ENCODE measurements at regions not wholly inside any gene's neighbourhood (a gene's known extent, or its start where the extent isn't known, plus 50 kb on each side); places are given as distances from the start of the nearest gene placed in this dataset.

DNA sequence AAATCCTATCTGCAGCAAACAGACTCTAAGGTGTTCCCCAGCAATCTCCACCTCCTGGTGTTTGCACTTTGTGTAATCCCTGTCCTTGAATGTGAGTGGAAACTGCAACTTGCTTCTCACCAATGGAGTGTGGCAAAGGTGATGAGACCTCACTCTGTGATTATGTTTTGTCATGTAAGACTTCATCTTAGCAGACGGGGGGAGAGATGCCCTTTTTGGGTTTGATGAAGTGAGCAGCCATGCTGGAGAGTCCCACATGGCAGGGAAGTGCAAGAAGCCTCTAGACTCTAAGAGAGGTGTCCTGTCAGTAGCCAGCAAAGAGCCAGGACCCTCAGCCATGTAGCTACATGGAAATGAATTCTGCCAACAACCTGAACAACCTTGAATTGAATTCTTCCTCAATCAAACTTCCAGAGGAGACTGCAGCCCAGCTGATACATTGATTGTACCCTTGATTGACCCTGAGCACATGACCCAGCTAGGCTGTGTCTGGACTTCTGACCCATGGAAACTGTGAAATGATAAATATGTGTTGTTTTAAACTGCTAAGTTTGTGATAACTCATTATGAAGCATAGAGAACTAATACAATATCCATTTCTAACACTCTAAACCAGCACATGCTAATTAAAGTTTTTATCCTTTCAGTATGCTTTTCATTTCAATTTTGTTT is 71.4 kb upstream of the RASGRF1 start:
- TF ChIP-seq ZNF8 (CRISPR knock-in tag; IDR thresholded peaks at IDR 0.05) (no peak), ARNTL (CRISPR knock-in tag; IDR thresholded peaks at IDR 0.05; ENCODE audit: borderline replicate concordance, low read depth) (no peak), GLIS3 (CRISPR knock-in tag; IDR thresholded peaks at IDR 0.05) (no peak), CSDC2 (CRISPR knock-in tag; IDR thresholded peaks at IDR 0.05) (no peak), ZC3H10 (CRISPR knock-in tag; IDR thresholded peaks at IDR 0.05) (no peak), TCF4 (CRISPR knock-in tag; IDR thresholded peaks at IDR 0.05; ENCODE audit: borderline replicate concordance) (no peak), PPARA (CRISPR knock-in tag; IDR thresholded peaks at IDR 0.05; ENCODE audit: borderline replicate concordance) (no peak), BACH2 (CRISPR knock-in tag; IDR thresholded peaks at IDR 0.05; ENCODE audit: borderline replicate concordance) (no peak)
- ATAC-seq: no peak

- TF ChIP-seq RARB (CRISPR knock-in tag; IDR thresholded peaks at IDR 0.05) (no peak), ESRRG (CRISPR knock-in tag; IDR thresholded peaks at IDR 0.05) (no peak), ZNF565 (CRISPR knock-in tag; conservative IDR thresholded peaks at IDR 0.05; ENCODE audit: low read depth) (no peak), TCF4 (CRISPR knock-in tag; IDR thresholded peaks at IDR 0.05; ENCODE audit: borderline replicate concordance) (no peak), PATZ1 (CRISPR knock-in tag; IDR thresholded peaks at IDR 0.05; ENCODE audit: borderline replicate concordance) (no peak), ZFP30 (CRISPR knock-in tag; IDR thresholded peaks at IDR 0.05) (no peak), ZC3H10 (CRISPR knock-in tag; IDR thresholded peaks at IDR 0.05) (no peak), BACH2 (CRISPR knock-in tag; IDR thresholded peaks at IDR 0.05; ENCODE audit: borderline replicate concordance) (no peak), CSDC2 (CRISPR knock-in tag; IDR thresholded peaks at IDR 0.05) (no peak), ZNF8 (CRISPR knock-in tag; IDR thresholded peaks at IDR 0.05) (no peak), TOX (CRISPR knock-in tag; IDR thresholded peaks at IDR 0.05; ENCODE audit: borderline replicate concordance) (no peak)
- TF ChIP-seq, protein P1, sequence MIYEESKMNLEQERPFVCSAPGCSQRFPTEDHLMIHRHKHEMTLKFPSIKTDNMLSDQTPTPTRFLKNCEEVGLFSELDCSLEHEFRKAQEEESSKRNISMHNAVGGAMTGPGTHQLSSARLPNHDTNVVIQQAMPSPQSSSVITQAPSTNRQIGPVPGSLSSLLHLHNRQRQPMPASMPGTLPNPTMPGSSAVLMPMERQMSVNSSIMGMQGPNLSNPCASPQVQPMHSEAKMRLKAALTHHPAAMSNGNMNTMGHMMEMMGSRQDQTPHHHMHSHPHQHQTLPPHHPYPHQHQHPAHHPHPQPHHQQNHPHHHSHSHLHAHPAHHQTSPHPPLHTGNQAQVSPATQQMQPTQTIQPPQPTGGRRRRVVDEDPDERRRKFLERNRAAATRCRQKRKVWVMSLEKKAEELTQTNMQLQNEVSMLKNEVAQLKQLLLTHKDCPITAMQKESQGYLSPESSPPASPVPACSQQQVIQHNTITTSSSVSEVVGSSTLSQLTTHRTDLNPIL (CRISPR knock-in tag; IDR thresholded peaks at IDR 0.05; ENCODE audit: low read depth): no peak
- TF ChIP-seq, protein P2, sequence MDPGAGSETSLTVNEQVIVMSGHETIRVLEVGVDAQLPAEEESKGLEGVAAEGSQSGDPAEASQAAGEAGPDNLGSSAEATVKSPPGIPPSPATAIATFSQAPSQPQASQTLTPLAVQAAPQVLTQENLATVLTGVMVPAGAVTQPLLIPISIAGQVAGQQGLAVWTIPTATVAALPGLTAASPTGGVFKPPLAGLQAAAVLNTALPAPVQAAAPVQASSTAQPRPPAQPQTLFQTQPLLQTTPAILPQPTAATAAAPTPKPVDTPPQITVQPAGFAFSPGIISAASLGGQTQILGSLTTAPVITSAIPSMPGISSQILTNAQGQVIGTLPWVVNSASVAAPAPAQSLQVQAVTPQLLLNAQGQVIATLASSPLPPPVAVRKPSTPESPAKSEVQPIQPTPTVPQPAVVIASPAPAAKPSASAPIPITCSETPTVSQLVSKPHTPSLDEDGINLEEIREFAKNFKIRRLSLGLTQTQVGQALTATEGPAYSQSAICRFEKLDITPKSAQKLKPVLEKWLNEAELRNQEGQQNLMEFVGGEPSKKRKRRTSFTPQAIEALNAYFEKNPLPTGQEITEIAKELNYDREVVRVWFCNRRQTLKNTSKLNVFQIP (CRISPR knock-in tag; IDR thresholded peaks at IDR 0.05; ENCODE audit: borderline replicate concordance, low read depth): no peak
- no peak for ATAC-seq
These were observed 69.6 kb upstream of the RASGRF1 start for GRCh38 chr15:79160211-79160610.

GRCh38 chr15:79157631-79158592 is 67.3 kb upstream of the RASGRF1 start:
- ATAC-seq: no peak
- TF ChIP-seq TSHZ2 (CRISPR knock-in tag; IDR thresholded peaks at IDR 0.05): no peak
- no peak for TF ChIP-seq ISL1 (CRISPR knock-in tag; IDR thresholded peaks at IDR 0.05)
- TF ChIP-seq ZFP3 (CRISPR knock-in tag; IDR thresholded peaks at IDR 0.05): no peak
- no peak for TF ChIP-seq ZFP30 (CRISPR knock-in tag; IDR thresholded peaks at IDR 0.05)
- TF ChIP-seq OSR1 (CRISPR knock-in tag; IDR thresholded peaks at IDR 0.05): no peak
- TF ChIP-seq GLIS3 (CRISPR knock-in tag; IDR thresholded peaks at IDR 0.05): no peak
- TF ChIP-seq SNAI2 (CRISPR knock-in tag; IDR thresholded peaks at IDR 0.05): no peak
- TF ChIP-seq, protein P1 (CRISPR knock-in tag; IDR thresholded peaks at IDR 0.05; ENCODE audit: low read depth): no peak
- TF ChIP-seq ESRRG (CRISPR knock-in tag; IDR thresholded peaks at IDR 0.05): no peak
- TF ChIP-seq CSRNP3 (CRISPR knock-in tag; IDR thresholded peaks at IDR 0.05): no peak
- TF ChIP-seq PPARA (CRISPR knock-in tag; IDR thresholded peaks at IDR 0.05; ENCODE audit: borderline replicate concordance): no peak
- TF ChIP-seq ZNF8 (CRISPR knock-in tag; IDR thresholded peaks at IDR 0.05): no peak
- TF ChIP-seq ARNTL (CRISPR knock-in tag; IDR thresholded peaks at IDR 0.05; ENCODE audit: borderline replicate concordance, low read depth): no peak
- no peak for TF ChIP-seq CSDC2 (CRISPR knock-in tag; IDR thresholded peaks at IDR 0.05)
- TF ChIP-seq TCF4 (CRISPR knock-in tag; IDR thresholded peaks at IDR 0.05; ENCODE audit: borderline replicate concordance): no peak
- no peak for TF ChIP-seq ZC3H10 (CRISPR knock-in tag; IDR thresholded peaks at IDR 0.05)
- TF ChIP-seq TOX (CRISPR knock-in tag; IDR thresholded peaks at IDR 0.05; ENCODE audit: borderline replicate concordance): no peak
- TF ChIP-seq, protein P2 (CRISPR knock-in tag; IDR thresholded peaks at IDR 0.05; ENCODE audit: borderline replicate concordance, low read depth): no peak
